GM12892 (cell line): ENCODE measurements at regions not wholly inside any gene's neighbourhood (a gene's known extent, or its start where the extent isn't known, plus 50 kb on each side); places are given as distances from the start of the nearest gene placed in this dataset.

ENCODE experiments used
- POLR2A ChIP-seq: IDR thresholded peaks from 2 replicates; pipeline ENCODE4 v1.6.1; 2011; ENCODE audit warnings: low read depth, low read length, control low read depth
- POLR2AphosphoS5 ChIP-seq: IDR thresholded peaks from 2 replicates; pipeline ENCODE4 v1.6.1; 2011; ENCODE audit warnings: low read depth, low read length, control low read depth

GRCh38 chr5:135095052-135095715, 61.2 kb upstream of the PITX1 start:
- no peak for TF ChIP-seq POLR2A
- no peak for TF ChIP-seq POLR2AphosphoS5
